Transverse colon (tissue), 4 donors: ENCODE measurements at regions not wholly inside any gene's neighbourhood (a gene's known extent, or its start where the extent isn't known, plus 50 kb on each side); places are given as distances from the start of the nearest gene placed in this dataset.

Source experiments
- DNase-seq: peaks from one replicate; pipeline ENCODE4 v3.0.0-alpha.2; 2019
- H3K27ac ChIP-seq, 4 donors: fragments of 200-600 bp; sonication (generic); 2 replicates each; pipeline ENCODE4 v1.5.1; 2016 to 2018; ENCODE audit warnings: inconsistent platforms in 4 of 4
- H3K27me3 ChIP-seq: fragments of 200-600 bp; sonication (generic); 2 replicates; pipeline ENCODE4 v1.5.1; 2017; ENCODE audit warnings: inconsistent platforms
- H3K36me3 ChIP-seq, 4 donors: fragments of 200-600 bp; sonication (generic); 2 replicates each; pipeline ENCODE4 v1.5.1; 2017 to 2019; ENCODE audit warnings: inconsistent platforms in 4 of 4
- H3K4me1 ChIP-seq, 4 donors: fragments of 200-600 bp; sonication (generic); 2 replicates each; pipeline ENCODE4 v1.5.1; 2017 to 2020; ENCODE audit warnings: inconsistent platforms in 4 of 4
- H3K4me3 ChIP-seq, 4 donors: fragments of 200-600 bp; sonication (generic); 1 replicate in 1 of 4; 2 replicates in 3 of 4; pipeline versions ENCODE4 v1.5.1 to v1.6.1; 2017 to 2019; ENCODE audit warnings: inconsistent platforms in 4 of 4
- H3K9me3 ChIP-seq, 2 donors: fragments of 200-600 bp; sonication (generic); 2 replicates each; pipeline ENCODE4 v1.5.1; 2017 to 2019; ENCODE audit warnings: inconsistent platforms in 2 of 2
- EP300 ChIP-seq: sonication (generic); formaldehyde crosslinking; IDR thresholded peaks from one replicate; pipeline ENCODE4 v1.6.1; 2017; ENCODE audit warnings: antibody characterized with exemption, low read depth
- POLR2A ChIP-seq: fragments of 450-650 bp; IDR thresholded peaks from one replicate; pipeline ENCODE4 v1.6.1; 2016; ENCODE audit warnings: antibody characterized with exemption, mild to moderate bottlenecking, moderate library complexity
- POLR2AphosphoS5 ChIP-seq, 3 donors: sonication (generic); formaldehyde crosslinking; IDR thresholded peaks; one replicate each; pipeline ENCODE4 v1.6.1; 2016; ENCODE audit warnings: antibody characterized with exemption in 3 of 3
- WGBS, 2 donors: methylation state at CpG; one replicate each; pipeline ENCODE4 v1.1.5; 2018; ENCODE audit warnings: low coverage in 1 of 2; 5-methylcytosine and 5-hydroxymethylcytosine counted together
- in situ Hi-C, 4 donors: fragments of 200-750 bp; cut with MboI; loops; one replicate each; pipeline versions ENCODE4 v1.15.0 to v1.15.1; 2017; ENCODE audit warnings: low sequenced_read_pairs in 3 of 4, low pct_ligation_motif_present in 1 of 4, low pct_unique_long_range_greater_than_20kb in 1 of 4
- intact Hi-C: fragments of 100-400 bp; cut with DNase I; formaldehyde crosslinking; loops from one replicate; pipeline ENCODE4 v1.15.1; 2023; ENCODE audit warnings: low total_unique reads
- TF ChIP-seq, protein P1 (sequence below), 5 experiments: fragments of 200-600 bp in 3 of 5; fragments of 450-650 bp in 2 of 5; sonication (generic) in 3 of 5; IDR thresholded peaks; 1 replicate in 2 of 5; 2 replicates in 3 of 5; pipeline ENCODE4 v1.5.1; 2016 to 2017; ENCODE audit warnings: antibody characterized with exemption in 5 of 5, inconsistent platforms in 3 of 5, mild to moderate bottlenecking in 2 of 5, moderate library complexity in 1 of 5

- Histone ChIP-seq H3K4me3 (no peak overlapping the region), H3K36me3 (no peaks in the 10 kb centered on the region), H3K9me3 (no peaks in the 10 kb centered on the region), H3K27ac (no peak overlapping the region), H3K27me3 (no peaks in the 10 kb centered on the region), H3K4me1 (no peaks in the 10 kb centered on the region)
- WGBS, 2 donors, result 84 to 100% methylated on average over 1 to 4 of the region's 4 CpGs
- no peak for DNase-seq
- in situ Hi-C loops (no loop called here), intact Hi-C loops (loop anchor here (10.0 kb wide), 1 partner anchor 1093 kb away; no protein-coding TSS in a partner anchor)
- TF ChIP-seq POLR2A, result no peak
- TF ChIP-seq, protein P1, sequence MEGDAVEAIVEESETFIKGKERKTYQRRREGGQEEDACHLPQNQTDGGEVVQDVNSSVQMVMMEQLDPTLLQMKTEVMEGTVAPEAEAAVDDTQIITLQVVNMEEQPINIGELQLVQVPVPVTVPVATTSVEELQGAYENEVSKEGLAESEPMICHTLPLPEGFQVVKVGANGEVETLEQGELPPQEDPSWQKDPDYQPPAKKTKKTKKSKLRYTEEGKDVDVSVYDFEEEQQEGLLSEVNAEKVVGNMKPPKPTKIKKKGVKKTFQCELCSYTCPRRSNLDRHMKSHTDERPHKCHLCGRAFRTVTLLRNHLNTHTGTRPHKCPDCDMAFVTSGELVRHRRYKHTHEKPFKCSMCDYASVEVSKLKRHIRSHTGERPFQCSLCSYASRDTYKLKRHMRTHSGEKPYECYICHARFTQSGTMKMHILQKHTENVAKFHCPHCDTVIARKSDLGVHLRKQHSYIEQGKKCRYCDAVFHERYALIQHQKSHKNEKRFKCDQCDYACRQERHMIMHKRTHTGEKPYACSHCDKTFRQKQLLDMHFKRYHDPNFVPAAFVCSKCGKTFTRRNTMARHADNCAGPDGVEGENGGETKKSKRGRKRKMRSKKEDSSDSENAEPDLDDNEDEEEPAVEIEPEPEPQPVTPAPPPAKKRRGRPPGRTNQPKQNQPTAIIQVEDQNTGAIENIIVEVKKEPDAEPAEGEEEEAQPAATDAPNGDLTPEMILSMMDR (IDR thresholded peaks at IDR 0.05), result no peak
- TF ChIP-seq EP300, result no peak
- TF ChIP-seq POLR2AphosphoS5 (IDR thresholded peaks at IDR 0.05), result no peak
These were observed 178.8 kb upstream of the C9orf72 start for GRCh38 chr9:27752069-27752468.

DNA sequence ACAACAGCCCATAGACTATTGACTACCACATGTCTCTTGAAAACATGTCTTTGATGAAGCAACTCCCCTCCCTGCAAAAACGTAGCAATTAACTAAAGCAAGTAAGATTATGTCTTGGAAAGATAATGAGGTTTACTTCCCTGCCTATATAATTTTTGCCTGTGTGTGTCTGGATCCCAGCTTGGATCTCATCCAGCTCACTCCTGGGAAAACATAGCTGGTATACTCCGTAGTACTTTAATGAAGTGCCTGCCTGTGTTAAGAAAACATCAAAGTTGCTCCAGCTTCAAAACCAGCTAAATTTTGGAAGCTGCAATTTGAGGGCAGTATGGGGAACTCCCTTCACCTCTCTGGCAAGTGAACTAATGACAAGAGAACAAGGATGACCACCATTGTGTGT, 182.6 kb upstream of the C9orf72 start:
- in situ Hi-C loops, result no loop called here
- TF ChIP-seq, protein P1 (IDR thresholded peaks at IDR 0.05), result no peak
- TF ChIP-seq EP300 (no peak), POLR2A (no peak)
- intact Hi-C loops, result loop anchor here (10.0 kb wide), 1 partner anchor 1089 kb away; no protein-coding TSS in a partner anchor
- DNase-seq, result no peak
- 28 to 31% methylated on average over 2 of the region's 2 CpGs for WGBS, 2 donors
- Histone ChIP-seq H3K9me3 (no peaks in the 10 kb centered on the region), H3K36me3 (no peaks in the 10 kb centered on the region), H3K4me1 (no peaks in the 10 kb centered on the region), H3K27me3 (no peaks in the 10 kb centered on the region), H3K27ac (no peak overlapping the region), H3K4me3 (no peak overlapping the region)

- 89 to 100% methylated on average over 1 to 5 of the region's 5 CpGs for WGBS, 2 donors
- no peak overlapping the region for H3K27ac ChIP-seq
- intact Hi-C loops, result loop anchor here (10.0 kb wide), 1 partner anchor 1088 kb away; no protein-coding TSS in a partner anchor
- no peak overlapping the region for H3K4me3 ChIP-seq
- no peaks in the 10 kb centered on the region for H3K9me3 ChIP-seq
- DNase-seq, result no peak
- H3K27me3 ChIP-seq, result no peaks in the 10 kb centered on the region
- in situ Hi-C loops, result no loop called here
- H3K36me3 ChIP-seq, result no peaks in the 10 kb centered on the region
- TF ChIP-seq EP300 (no peak), POLR2A (no peak), POLR2AphosphoS5 (IDR thresholded peaks at IDR 0.05) (no peak)
- TF ChIP-seq, protein P1 (IDR thresholded peaks at IDR 0.05), result no peak
- H3K4me1 ChIP-seq, result no peaks in the 10 kb centered on the region
These were observed 183.1 kb upstream of the C9orf72 start for GRCh38 chr9:27756418-27756817.

DNA sequence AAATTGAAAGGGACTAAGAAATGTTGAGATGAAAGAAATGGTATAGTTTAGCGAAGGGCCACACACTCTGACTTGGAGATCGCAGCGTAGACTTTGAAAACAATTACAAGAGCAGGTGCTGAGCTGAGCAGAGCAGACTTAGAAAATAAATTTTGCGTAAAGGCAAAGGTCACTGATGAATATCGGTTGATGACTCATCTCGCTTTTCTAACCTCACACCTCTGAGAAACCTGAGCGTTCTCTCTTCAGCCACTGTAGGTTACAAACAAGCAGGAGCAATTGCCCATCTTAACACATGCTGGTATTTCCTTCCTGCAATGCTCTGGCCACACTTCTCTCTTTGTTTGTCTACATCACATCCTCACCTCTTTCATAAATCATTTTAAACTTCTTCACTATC, 190.6 kb upstream of the C9orf72 start:
- TF ChIP-seq POLR2A, result no peak
- no peak for TF ChIP-seq POLR2AphosphoS5 (IDR thresholded peaks at IDR 0.05)
- no peak for TF ChIP-seq EP300
- TF ChIP-seq, protein P1 (IDR thresholded peaks at IDR 0.05), result no peak

More for the DNA sequence above, 190.6 kb upstream of the C9orf72 start:
- intact Hi-C loops, result no loop called here
- WGBS, 2 donors, result 84 to 88% methylated on average over 7 of the region's 7 CpGs
- Histone ChIP-seq H3K4me3 (no peak overlapping the region), H3K4me1 (no peaks in the 10 kb centered on the region), H3K9me3 (no peaks in the 10 kb centered on the region), H3K36me3 (no peaks in the 10 kb centered on the region), H3K27me3 (no peaks in the 10 kb centered on the region), H3K27ac (no peak overlapping the region)
- no peak for DNase-seq
- in situ Hi-C loops, result no loop called here
